SJCRH30 (cell line): ENCODE measurements at regions not wholly inside any gene's neighbourhood (a gene's known extent, or its start where the extent isn't known, plus 50 kb on each side); places are given as distances from the start of the nearest gene placed in this dataset.

ENCODE experiments used
- DNase-seq, 2 experiments: peaks; one replicate each; pipeline ENCODE4 v3.0.0-alpha.2; 2015 to 2020
- H3K27ac ChIP-seq: fragments of 250-450 bp; sonication (Bioruptor Pico); 2 replicates; pipeline ENCODE4 v1.5.1; 2020; ENCODE audit warnings: mild to moderate bottlenecking, moderate library complexity
- H3K27me3 ChIP-seq: fragments of 250-450 bp; sonication (Bioruptor Pico); 2 replicates; pipeline ENCODE4 v1.5.1; 2020; ENCODE audit warnings: mild to moderate bottlenecking, moderate library complexity
- H3K36me3 ChIP-seq: fragments of 250-450 bp; sonication (Bioruptor Pico); 2 replicates; pipeline ENCODE4 v1.5.1; 2020; ENCODE audit warnings: mild to moderate bottlenecking, moderate library complexity
- H3K4me1 ChIP-seq: fragments of 250-450 bp; sonication (Bioruptor Pico); 2 replicates; pipeline ENCODE4 v1.5.1; 2020; ENCODE audit warnings: mild to moderate bottlenecking, moderate library complexity
- H3K4me3 ChIP-seq: fragments of 250-450 bp; sonication (Bioruptor Pico); 2 replicates; pipeline ENCODE4 v1.5.1; 2020; ENCODE audit warnings: mild to moderate bottlenecking, moderate library complexity
- H3K9me3 ChIP-seq: fragments of 250-450 bp; sonication (Bioruptor Pico); replicated peaks from 2 replicates; pipeline ENCODE4 v1.5.1; 2020; ENCODE audit warnings: mild to moderate bottlenecking, moderate library complexity

- no peaks in the 10 kb centered on the region for H3K9me3 ChIP-seq
- no peaks in the 10 kb centered on the region for H3K27me3 ChIP-seq
- peaks cover 13% of the 10 kb centered on the region for H3K4me1 ChIP-seq
- no peak overlapping the region for H3K4me3 ChIP-seq
- H3K27ac ChIP-seq, result peak overlapping the region; percentile 43
- H3K36me3 ChIP-seq, result no peaks in the 10 kb centered on the region
- DNase-seq, result no peak
Observed at GRCh38 chr5:125720348-125720685, 702.9 kb upstream of the GRAMD2B start.

DNA sequence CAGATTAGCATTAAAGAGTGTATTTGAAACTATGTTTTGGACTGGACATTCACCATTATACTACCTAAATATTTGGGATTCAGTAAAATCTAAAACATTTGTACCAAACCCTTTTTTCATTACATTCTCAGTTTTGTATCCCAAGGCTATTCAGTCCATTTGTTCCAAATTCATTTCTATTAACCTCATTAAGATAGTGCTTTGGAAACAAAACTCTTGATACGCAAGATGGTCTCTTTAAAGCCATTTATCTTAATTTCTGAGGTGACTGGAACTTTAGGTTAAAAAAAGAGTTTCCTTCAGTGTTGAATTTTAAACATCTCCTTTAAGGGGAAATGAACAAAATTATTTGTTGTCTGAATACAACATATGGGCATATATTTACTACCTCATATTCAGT is 702.5 kb upstream of the GRAMD2B start:
- peaks cover 13% of the 10 kb centered on the region for H3K4me1 ChIP-seq
- no peaks in the 10 kb centered on the region for H3K36me3 ChIP-seq
- H3K27me3 ChIP-seq, result no peaks in the 10 kb centered on the region
- no peaks in the 10 kb centered on the region for H3K9me3 ChIP-seq
- DNase-seq, result no peak
- no peak overlapping the region for H3K27ac ChIP-seq
- no peak overlapping the region for H3K4me3 ChIP-seq

DNA sequence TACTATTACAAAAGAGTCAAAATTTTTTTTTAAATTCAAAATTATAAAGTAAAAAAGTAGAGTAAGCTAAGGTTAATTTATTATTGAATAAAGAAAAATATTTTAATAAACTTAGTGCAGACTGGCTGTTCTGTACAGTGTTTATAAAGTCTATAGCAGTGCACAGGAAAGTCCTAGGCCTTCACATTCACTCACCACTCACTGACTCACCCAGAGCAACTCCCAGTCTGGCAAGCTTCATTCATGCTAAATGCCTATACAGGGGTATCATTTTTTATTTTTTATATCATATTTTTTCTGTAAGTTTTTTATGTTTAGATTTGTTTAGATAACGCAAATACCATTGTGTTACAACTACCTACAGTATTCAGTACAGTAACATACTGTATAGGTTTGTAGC is 700.7 kb upstream of the GRAMD2B start:
- Histone ChIP-seq H3K4me3 (no peak overlapping the region), H3K27me3 (no peaks in the 10 kb centered on the region), H3K36me3 (no peaks in the 10 kb centered on the region), H3K27ac (no peak overlapping the region), H3K9me3 (no peaks in the 10 kb centered on the region), H3K4me1 (peaks cover 13% of the 10 kb centered on the region)
- DNase-seq, result no peak

DNA sequence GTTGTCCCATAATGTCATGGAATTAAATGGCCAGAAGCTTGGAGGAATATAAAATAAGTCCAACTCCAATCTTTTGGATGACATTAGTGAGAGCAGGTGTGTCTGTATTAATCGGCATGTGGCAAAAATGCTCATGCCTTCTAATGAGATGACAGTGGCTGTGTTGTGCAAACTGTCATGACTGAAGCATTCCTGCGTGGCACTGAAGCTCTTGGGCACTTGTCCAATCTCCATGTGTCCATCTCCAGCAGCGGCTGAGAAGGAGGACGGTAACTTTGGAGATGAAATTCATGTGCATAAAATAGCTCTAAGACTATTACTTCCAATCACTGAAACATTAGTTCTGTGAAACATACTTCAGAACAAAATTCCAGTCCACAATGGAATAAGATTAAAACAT is 697.5 kb upstream of the GRAMD2B start:
- H3K9me3 ChIP-seq, result no peaks in the 10 kb centered on the region
- H3K4me1 ChIP-seq, result no peaks in the 10 kb centered on the region
- DNase-seq, result no peak
- no peak overlapping the region for H3K4me3 ChIP-seq
- H3K27me3 ChIP-seq, result no peaks in the 10 kb centered on the region
- H3K36me3 ChIP-seq, result no peaks in the 10 kb centered on the region
- no peak overlapping the region for H3K27ac ChIP-seq

GRCh38 chr5:125743939-125744338 is 679.3 kb upstream of the GRAMD2B start:
- DNase-seq, result no peak
- no peaks in the 10 kb centered on the region; the same call in 1 of the 2 replicates for H3K4me1 ChIP-seq
- no peak overlapping the region for H3K4me3 ChIP-seq

GRCh38 chr5:125746917-125747316 is 676.3 kb upstream of the GRAMD2B start:
- H3K36me3 ChIP-seq, result no peaks in the 10 kb centered on the region
- peaks cover 4% of the 10 kb centered on the region; the same call in 1 of the 2 replicates for H3K9me3 ChIP-seq
- no peak overlapping the region for H3K27ac ChIP-seq
- H3K4me1 ChIP-seq, result no peaks in the 10 kb centered on the region; the same call in 1 of the 2 replicates
- H3K27me3 ChIP-seq, result no peaks in the 10 kb centered on the region
- peak in 1 of 2 experiments; percentile 15 for DNase-seq
- H3K4me3 ChIP-seq, result no peak overlapping the region

More at GRCh38 chr5:125743939-125744338, 679.3 kb upstream of the GRAMD2B start:
- Histone ChIP-seq H3K9me3 (peaks cover 6% of the 10 kb centered on the region; the same call in 1 of the 2 replicates), H3K27me3 (no peaks in the 10 kb centered on the region), H3K27ac (no peak overlapping the region), H3K36me3 (no peaks in the 10 kb centered on the region)

DNA sequence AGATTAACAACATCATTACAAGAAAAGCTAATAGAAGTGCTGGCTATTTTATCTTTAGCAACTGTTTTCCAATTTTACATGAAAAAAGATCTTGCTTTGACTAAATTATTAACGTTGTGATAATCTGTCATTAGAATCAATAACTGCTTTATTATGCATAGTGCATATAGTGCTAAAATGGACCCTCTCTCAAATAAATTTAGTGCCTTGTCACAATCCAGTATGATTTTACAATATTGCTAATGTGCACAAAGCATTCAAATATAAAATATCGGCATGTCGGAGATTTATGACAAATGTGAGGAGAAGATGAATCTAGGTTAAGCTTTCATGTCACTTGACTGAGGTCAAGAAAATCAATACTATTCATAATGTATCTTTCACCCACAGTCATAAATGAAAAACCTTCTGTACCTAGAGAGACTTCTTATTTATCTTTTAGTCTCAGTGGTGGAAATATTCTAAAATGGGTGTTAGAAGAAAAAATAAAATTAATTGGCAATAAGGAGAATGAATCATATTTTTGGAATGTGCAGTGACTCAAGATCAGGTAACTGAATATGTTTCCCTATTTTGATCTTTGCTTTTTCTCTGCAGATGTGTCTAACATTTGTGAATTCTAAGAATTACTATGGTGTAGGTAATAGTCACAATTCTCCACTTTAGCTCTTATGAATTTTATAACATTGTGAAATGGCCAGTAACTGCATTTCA is 672.9 kb upstream of the GRAMD2B start:
- DNase-seq, result no peak
- H3K27ac ChIP-seq, result no peak overlapping the region
- H3K27me3 ChIP-seq, result no peaks in the 10 kb centered on the region
- H3K9me3 ChIP-seq, result no peaks in the 10 kb centered on the region
- no peak overlapping the region for H3K4me3 ChIP-seq
- no peaks in the 10 kb centered on the region; the same call in 1 of the 2 replicates for H3K4me1 ChIP-seq
- H3K36me3 ChIP-seq, result no peaks in the 10 kb centered on the region

DNA sequence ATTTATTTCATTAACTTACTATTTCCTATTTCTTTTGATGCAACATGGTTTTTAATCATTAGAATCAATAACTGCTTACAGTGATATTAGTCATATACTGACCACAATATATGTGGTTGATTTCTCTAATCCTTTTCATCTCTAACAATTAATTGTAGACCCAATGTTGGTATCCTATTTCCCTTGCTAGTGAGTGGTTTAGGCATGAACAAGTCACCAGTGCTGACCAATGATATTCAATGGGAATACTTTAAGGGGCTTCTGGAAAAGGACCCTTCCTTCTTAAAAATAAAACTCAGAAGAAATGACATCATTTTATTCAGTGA is 672.4 kb upstream of the GRAMD2B start:
- H3K27ac ChIP-seq, result no peak overlapping the region
- no peak for DNase-seq
- no peaks in the 10 kb centered on the region; the same call in 1 of the 2 replicates for H3K4me1 ChIP-seq
- H3K36me3 ChIP-seq, result no peaks in the 10 kb centered on the region
- H3K9me3 ChIP-seq, result no peaks in the 10 kb centered on the region
- H3K27me3 ChIP-seq, result no peaks in the 10 kb centered on the region
- H3K4me3 ChIP-seq, result no peak overlapping the region

- Histone ChIP-seq H3K27ac (no peak overlapping the region), H3K36me3 (no peaks in the 10 kb centered on the region), H3K4me3 (no peak overlapping the region), H3K27me3 (no peaks in the 10 kb centered on the region), H3K4me1 (no peaks in the 10 kb centered on the region), H3K9me3 (no peaks in the 10 kb centered on the region; the same call in 1 of the 2 replicates)
- no peak for DNase-seq
Observed at GRCh38 chr5:125756456-125756855, 666.8 kb upstream of the GRAMD2B start.

- H3K27ac ChIP-seq, result no peak overlapping the region
- DNase-seq, result no peak
- H3K27me3 ChIP-seq, result no peaks in the 10 kb centered on the region
- H3K4me1 ChIP-seq, result no peaks in the 10 kb centered on the region
- H3K4me3 ChIP-seq, result no peak overlapping the region
- no peaks in the 10 kb centered on the region for H3K36me3 ChIP-seq
- no peaks in the 10 kb centered on the region for H3K9me3 ChIP-seq
Observed at GRCh38 chr5:125766706-125767105, 656.5 kb upstream of the GRAMD2B start.

- no peaks in the 10 kb centered on the region for H3K4me1 ChIP-seq
Observed at GRCh38 chr5:125775896-125776295, 647.3 kb upstream of the GRAMD2B start.

DNA sequence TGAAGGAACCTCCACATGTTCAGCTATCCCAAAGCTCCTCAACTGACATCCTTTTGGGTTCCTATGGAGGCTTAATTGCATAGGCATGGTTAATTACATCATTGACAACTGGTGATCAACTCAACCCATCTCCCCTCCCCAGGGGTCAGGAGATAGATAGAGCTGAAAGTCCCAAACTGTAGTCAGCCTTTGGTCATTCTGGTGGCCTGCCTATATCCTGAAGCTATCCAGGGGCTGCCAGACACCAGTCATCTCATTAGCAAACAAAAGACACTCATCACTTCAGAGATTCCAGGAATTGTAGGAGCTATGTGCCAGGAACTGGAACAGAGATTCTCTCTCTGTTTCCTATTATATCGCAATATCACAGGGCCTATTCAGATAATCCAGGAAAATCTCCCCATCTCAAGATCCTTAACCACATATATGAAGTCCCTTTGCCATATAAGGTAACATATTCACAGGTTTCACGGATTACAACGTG is 646.5 kb upstream of the GRAMD2B start:
- H3K36me3 ChIP-seq, result no peaks in the 10 kb centered on the region
- H3K4me3 ChIP-seq, result no peak overlapping the region
- no peak for DNase-seq
- no peaks in the 10 kb centered on the region for H3K9me3 ChIP-seq
- no peaks in the 10 kb centered on the region for H3K4me1 ChIP-seq
- H3K27ac ChIP-seq, result no peak overlapping the region
- H3K27me3 ChIP-seq, result no peaks in the 10 kb centered on the region

More at GRCh38 chr5:125775896-125776295, 647.3 kb upstream of the GRAMD2B start:
- Histone ChIP-seq H3K27ac (no peak overlapping the region), H3K9me3 (no peaks in the 10 kb centered on the region), H3K4me3 (no peak overlapping the region), H3K36me3 (no peaks in the 10 kb centered on the region), H3K27me3 (no peaks in the 10 kb centered on the region)
- no peak for DNase-seq

DNA sequence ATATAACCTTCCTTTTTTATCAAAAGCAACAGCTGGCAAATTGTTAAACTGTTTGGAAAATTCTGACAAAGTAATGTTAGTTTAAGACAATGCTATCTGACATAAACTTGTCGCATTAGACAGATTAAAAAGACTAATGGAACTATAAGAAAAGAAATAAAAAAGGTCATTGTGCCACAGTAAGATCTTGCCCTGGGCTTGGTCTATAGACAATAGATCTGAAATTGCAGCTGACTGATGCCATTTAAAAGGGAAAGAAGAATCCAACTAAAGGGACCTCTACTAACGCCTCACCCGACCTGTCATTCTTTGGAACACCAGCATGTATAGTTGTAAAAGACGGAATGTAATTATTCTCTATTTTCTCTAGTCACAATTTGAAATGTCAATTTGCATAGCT is 644.4 kb upstream of the GRAMD2B start:
- Histone ChIP-seq H3K4me3 (no peak overlapping the region), H3K27ac (no peak overlapping the region), H3K36me3 (no peaks in the 10 kb centered on the region), H3K27me3 (no peaks in the 10 kb centered on the region), H3K4me1 (no peaks in the 10 kb centered on the region), H3K9me3 (no peaks in the 10 kb centered on the region)
- DNase-seq, result no peak

GRCh38 chr5:125785407-125785806 is 637.8 kb upstream of the GRAMD2B start:
- Histone ChIP-seq H3K36me3 (no peaks in the 10 kb centered on the region), H3K4me3 (no peak overlapping the region), H3K27ac (no peak overlapping the region), H3K9me3 (no peaks in the 10 kb centered on the region), H3K4me1 (no peaks in the 10 kb centered on the region), H3K27me3 (no peaks in the 10 kb centered on the region)
- no peak for DNase-seq

- DNase-seq, result no peak
- Histone ChIP-seq H3K4me1 (no peaks in the 10 kb centered on the region), H3K4me3 (no peak overlapping the region), H3K36me3 (no peaks in the 10 kb centered on the region), H3K27ac (no peak overlapping the region), H3K27me3 (no peaks in the 10 kb centered on the region), H3K9me3 (no peaks in the 10 kb centered on the region)
Observed at GRCh38 chr5:125786021-125786420, 637.2 kb upstream of the GRAMD2B start.

GRCh38 chr5:125793470-125793869 is 629.7 kb upstream of the GRAMD2B start:
- H3K27me3 ChIP-seq, result no peaks in the 10 kb centered on the region
- peaks cover 3% of the 10 kb centered on the region; the same call in 1 of the 2 replicates for H3K9me3 ChIP-seq
- no peak for DNase-seq
- no peak overlapping the region for H3K4me3 ChIP-seq
- no peaks in the 10 kb centered on the region for H3K4me1 ChIP-seq
- H3K36me3 ChIP-seq, result no peaks in the 10 kb centered on the region
- no peak overlapping the region for H3K27ac ChIP-seq
